IMR-90 (cell line): ENCODE measurements at regions not wholly inside any gene's neighbourhood (a gene's known extent, or its start where the extent isn't known, plus 50 kb on each side); places are given as distances from the start of the nearest gene placed in this dataset.

ENCODE experiments used
- ATAC-seq: fragments of 200-7000 bp; cut with Tn5 transposase; 2 replicates; pipeline ENCODE4 v1.9.1; 2020; ENCODE audit warnings: low read depth, mild to moderate bottlenecking, moderate library complexity
- BruUV-seq: library from RNA; stranded (reverse); fragments of 400-500 nt; replicated peaks from 2 replicates; lab custom pipeline; 2021; lab: Mats Ljungman, UMichigan
- CTCF ChIA-PET: fragments of 300-600 bp; formaldehyde crosslinking; extraction: SDS; loops from one replicate; lab custom pipeline; 2021; ENCODE audit warnings: antibody characterized with exemption; lab: Yijun Ruan, JAX
- POLR2A ChIA-PET: fragments of 300-600 bp; sonication (Branson Sonifier 250); formaldehyde crosslinking; loops from one replicate; lab custom pipeline; 2022; ENCODE audit warnings: antibody characterized with exemption; ENCODE audit not compliant: unreplicated experiment; lab: Charles Lee
- DNase-seq: peaks from one replicate; pipeline ENCODE4 v3.0.0; 2013
- H2AFZ ChIP-seq: replicated peaks from 2 replicates; pipeline ENCODE3; 2013; ENCODE audit warnings: low read length, mild to moderate bottlenecking; ENCODE audit not compliant: poor library complexity
- H2AK5ac ChIP-seq: 2 replicates; pipeline ENCODE4 v1.6.1; 2013; ENCODE audit warnings: low read depth, low read length, inconsistent platforms
- H2AK9ac ChIP-seq: replicated peaks from 2 replicates; pipeline ENCODE3; 2013; ENCODE audit warnings: mild to moderate bottlenecking, low read depth, low read length, moderate library complexity; ENCODE audit not compliant: poor library complexity
- H2BK120ac ChIP-seq: 2 replicates; pipeline ENCODE4 v1.6.1; 2013; ENCODE audit warnings: low read depth, low read length, inconsistent platforms
- H2BK15ac ChIP-seq: 3 replicates; pipeline ENCODE4 v1.6.1; 2013; ENCODE audit warnings: low read depth, low read length, inconsistent platforms
- H2BK20ac ChIP-seq: 2 replicates; pipeline ENCODE4 v1.6.1; 2013; ENCODE audit warnings: low read depth, mild to moderate bottlenecking, inconsistent platforms, low read length, moderate library complexity
- H2BK5ac ChIP-seq: 2 replicates; pipeline ENCODE4 v1.6.1; 2013; ENCODE audit warnings: mild to moderate bottlenecking, low read depth, low read length, inconsistent platforms; ENCODE audit not compliant: poor library complexity, severe bottlenecking
- H3K14ac ChIP-seq: replicated peaks from 2 replicates; pipeline ENCODE4 v1.6.1; 2013; ENCODE audit warnings: low read depth, low read length, inconsistent platforms
- H3K18ac ChIP-seq: 2 replicates; pipeline ENCODE4 v1.6.1; 2013; ENCODE audit warnings: low read depth, low read length, control low read depth
- H3K23ac ChIP-seq: 2 replicates; pipeline ENCODE4 v1.6.1; 2013; ENCODE audit warnings: low read depth, low read length, inconsistent platforms
- H3K27ac ChIP-seq: 2 replicates; pipeline ENCODE4 v1.5.1; 2013; ENCODE audit warnings: mild to moderate bottlenecking, control low read depth, low read length; ENCODE audit not compliant: insufficient read depth
- H3K27me3 ChIP-seq: 2 replicates; pipeline ENCODE4 v1.6.1; 2013; ENCODE audit warnings: low read length; ENCODE audit not compliant: control insufficient read depth, insufficient read depth
- H3K36me3 ChIP-seq: 2 replicates; pipeline ENCODE4 v1.6.1; 2013; ENCODE audit warnings: low read length, mixed read lengths; ENCODE audit not compliant: control insufficient read depth, insufficient read depth
- H3K4ac ChIP-seq: 2 replicates; pipeline ENCODE4 v1.6.1; 2013; ENCODE audit warnings: low read depth, low read length, inconsistent platforms
- H3K4me1 ChIP-seq: 2 replicates; pipeline ENCODE4 v1.6.1; 2013; ENCODE audit warnings: low read length, mixed read lengths; ENCODE audit not compliant: control insufficient read depth, insufficient read depth
- H3K4me2 ChIP-seq: 2 replicates; pipeline ENCODE4 v1.6.1; 2013; ENCODE audit warnings: low read depth, mild to moderate bottlenecking, control low read depth, low read length, moderate library complexity
- H3K4me3 ChIP-seq: 2 replicates; pipeline ENCODE4 v1.5.1; 2013; ENCODE audit warnings: low read depth, mild to moderate bottlenecking, control low read depth, low read length, moderate library complexity; ENCODE audit not compliant: insufficient read depth
- H3K56ac ChIP-seq: 2 replicates; pipeline ENCODE4 v1.6.1; 2013; ENCODE audit warnings: low read length, inconsistent platforms; ENCODE audit not compliant: insufficient read depth; ENCODE audit errors: extremely low read depth
- H3K79me1 ChIP-seq, 2 experiments: 2 replicates each; pipeline ENCODE4 v1.6.1; 2013; ENCODE audit warnings: low read length in 2 of 2, inconsistent platforms in 1 of 2, low read depth in 1 of 2
- H3K9ac ChIP-seq: 2 replicates; pipeline ENCODE4 v1.6.1; 2013; ENCODE audit warnings: low read depth, low read length, control low read depth
- H3K9me1 ChIP-seq: 2 replicates; pipeline ENCODE4 v1.6.1; 2013; ENCODE audit warnings: low read length, inconsistent platforms; ENCODE audit not compliant: insufficient read depth
- H3K9me3 ChIP-seq: 2 replicates; pipeline ENCODE4 v1.6.1; 2013; ENCODE audit warnings: low read length; ENCODE audit not compliant: control insufficient read depth, insufficient read depth
- H4K20me1 ChIP-seq: 2 replicates; pipeline ENCODE4 v1.6.1; 2013; ENCODE audit warnings: low read length, inconsistent platforms; ENCODE audit not compliant: insufficient read depth
- H4K5ac ChIP-seq: 2 replicates; pipeline ENCODE4 v1.6.1; 2013; ENCODE audit warnings: mild to moderate bottlenecking, low read depth, low read length, control low read depth
- H4K8ac ChIP-seq, 2 experiments: 2 replicates each; pipeline ENCODE4 v1.6.1; 2013; ENCODE audit warnings: low read depth in 2 of 2, low read length in 2 of 2, control low read depth in 1 of 2, inconsistent platforms in 1 of 2
- H4K91ac ChIP-seq: 2 replicates; pipeline ENCODE4 v1.6.1; 2013; ENCODE audit warnings: low read depth, low read length, inconsistent platforms; ENCODE audit not compliant: insufficient read depth
- NFE2L2 ChIP-seq: fragments of 150-350 bp; IDR thresholded peaks from 2 replicates; pipeline ENCODE4 v1.6.1; 2016; ENCODE audit warnings: low read depth, mild to moderate bottlenecking, low read length
- POLR2A ChIP-seq: IDR thresholded peaks from 2 replicates; pipeline ENCODE4 v1.6.1; 2012; ENCODE audit warnings: mild to moderate bottlenecking, low read depth, low read length
- dilution Hi-C: fragments of 300-500 bp; cut with HindIII; formaldehyde crosslinking; loops from one replicate; pipeline ENCODE4 v1.14.3; 2018; ENCODE audit warnings: low sequenced_read_pairs; ENCODE audit not compliant: unreplicated experiment
- in situ Hi-C: fragments of 300-500 bp; cut with MboI; formaldehyde crosslinking; loops from 3 replicates; pipeline ENCODE4 v1.14.3; 2019; ENCODE audit warnings: low sequenced_read_pairs, inconsistent platforms, mixed read lengths
- intact Hi-C: fragments of 100-400 bp; cut with micrococcal nuclease; formaldehyde crosslinking; loops from 2 replicates; pipeline ENCODE4 v1.10.0; 2022

- Histone ChIP-seq H3K18ac (no peak overlapping the region), H2BK120ac (no peak overlapping the region), H3K14ac (no peak overlapping the region), H3K4me3 (no peak overlapping the region), H3K27ac (no peak overlapping the region), H2AFZ (no peak overlapping the region), H2BK15ac (no peak overlapping the region), H3K9me3 (no peaks in the 10 kb centered on the region), H2AK9ac (no peak overlapping the region), H4K8ac (no peak overlapping the region), H2AK5ac (no peak overlapping the region), H4K91ac (no peak overlapping the region), H2BK20ac (no peak overlapping the region), H4K20me1 (no peaks in the 10 kb centered on the region), H3K36me3 (no peaks in the 10 kb centered on the region), H3K56ac (no peak overlapping the region), H3K79me1 (no peaks in the 10 kb centered on the region), H4K5ac (no peak overlapping the region), H3K9ac (no peak overlapping the region), H3K4me2 (no peak overlapping the region), H3K9me1 (no peaks in the 10 kb centered on the region), H3K4me1 (no peaks in the 10 kb centered on the region), H3K4ac (no peak overlapping the region), H2BK5ac (no peak overlapping the region), H3K27me3 (no peaks in the 10 kb centered on the region), H3K23ac (no peak overlapping the region)
- dilution Hi-C loops (no loop called here), in situ Hi-C loops (loop anchor here (25.0 kb wide), 1 partner anchor 1602 kb away; no protein-coding TSS in a partner anchor), intact Hi-C loops (loop anchor here (10.0 kb wide), 1 partner anchor 1610 kb away; no protein-coding TSS in a partner anchor)
- DNase-seq (no peak), ATAC-seq (no peak)
- TF ChIP-seq NFE2L2 (no peak), POLR2A (no peak)
- ChIA-PET POLR2A (no interaction called here), CTCF (no interaction called here)
- BruUV-seq = no TSS peak
Measured at GRCh38 chr5:52564587-52564986, 223.1 kb upstream of the ITGA1 start.
